GM12891 (cell line): ENCODE measurements at regions not wholly inside any gene's neighbourhood (a gene's known extent, or its start where the extent isn't known, plus 50 kb on each side); places are given as distances from the start of the nearest gene placed in this dataset.

Source experiments
- POLR2A ChIP-seq: IDR thresholded peaks from 2 replicates; pipeline ENCODE4 v1.6.1; 2011; ENCODE audit warnings: low read depth, low read length, control low read depth
- POLR2AphosphoS5 ChIP-seq: IDR thresholded peaks from 2 replicates; pipeline ENCODE4 v1.6.1; 2011; ENCODE audit warnings: low read depth, low read length, control low read depth
- SPI1 ChIP-seq: IDR thresholded peaks from 2 replicates; pipeline ENCODE4 v1.6.1; 2011; ENCODE audit warnings: low read depth, low read length, control low read depth

GRCh38 chr18:27862041-27862682 lies 314.8 kb downstream of the CDH2 start:
- no peak for TF ChIP-seq POLR2AphosphoS5
- no peak for TF ChIP-seq POLR2A
- TF ChIP-seq SPI1: no peak
